IMR-90 (cell line): ENCODE measurements at regions not wholly inside any gene's neighbourhood (a gene's known extent, or its start where the extent isn't known, plus 50 kb on each side); places are given as distances from the start of the nearest gene placed in this dataset.
"Not testable (repeated sequence)": the region's sequence is repeated elsewhere in the genome, so short reads cannot be mapped to it uniquely, and the experiment has no call there.

Source experiments
- ATAC-seq: fragments of 200-7000 bp; cut with Tn5 transposase; 2 replicates; pipeline ENCODE4 v1.9.1; 2020; ENCODE audit warnings: low read depth, mild to moderate bottlenecking, moderate library complexity
- BruUV-seq: library from RNA; stranded (reverse); fragments of 400-500 nt; replicated peaks from 2 replicates; lab custom pipeline; 2021; lab: Mats Ljungman, UMichigan
- CTCF ChIA-PET: fragments of 300-600 bp; formaldehyde crosslinking; extraction: SDS; loops from one replicate; lab custom pipeline; 2021; ENCODE audit warnings: antibody characterized with exemption; lab: Yijun Ruan, JAX
- POLR2A ChIA-PET: fragments of 300-600 bp; sonication (Branson Sonifier 250); formaldehyde crosslinking; loops from one replicate; lab custom pipeline; 2022; ENCODE audit warnings: antibody characterized with exemption; ENCODE audit not compliant: unreplicated experiment; lab: Charles Lee
- DNase-seq: peaks from one replicate; pipeline ENCODE4 v3.0.0; 2013
- H2AFZ ChIP-seq: replicated peaks from 2 replicates; pipeline ENCODE3; 2013; ENCODE audit warnings: low read length, mild to moderate bottlenecking; ENCODE audit not compliant: poor library complexity
- H2AK5ac ChIP-seq: 2 replicates; pipeline ENCODE4 v1.6.1; 2013; ENCODE audit warnings: low read depth, low read length, inconsistent platforms
- H2AK9ac ChIP-seq: replicated peaks from 2 replicates; pipeline ENCODE3; 2013; ENCODE audit warnings: mild to moderate bottlenecking, low read depth, low read length, moderate library complexity; ENCODE audit not compliant: poor library complexity
- H2BK120ac ChIP-seq: 2 replicates; pipeline ENCODE4 v1.6.1; 2013; ENCODE audit warnings: low read depth, low read length, inconsistent platforms
- H2BK15ac ChIP-seq: 3 replicates; pipeline ENCODE4 v1.6.1; 2013; ENCODE audit warnings: low read depth, low read length, inconsistent platforms
- H2BK20ac ChIP-seq: 2 replicates; pipeline ENCODE4 v1.6.1; 2013; ENCODE audit warnings: low read depth, mild to moderate bottlenecking, inconsistent platforms, low read length, moderate library complexity
- H2BK5ac ChIP-seq: 2 replicates; pipeline ENCODE4 v1.6.1; 2013; ENCODE audit warnings: mild to moderate bottlenecking, low read depth, low read length, inconsistent platforms; ENCODE audit not compliant: poor library complexity, severe bottlenecking
- H3K14ac ChIP-seq: replicated peaks from 2 replicates; pipeline ENCODE4 v1.6.1; 2013; ENCODE audit warnings: low read depth, low read length, inconsistent platforms
- H3K18ac ChIP-seq: 2 replicates; pipeline ENCODE4 v1.6.1; 2013; ENCODE audit warnings: low read depth, low read length, control low read depth
- H3K23ac ChIP-seq: 2 replicates; pipeline ENCODE4 v1.6.1; 2013; ENCODE audit warnings: low read depth, low read length, inconsistent platforms
- H3K27ac ChIP-seq: 2 replicates; pipeline ENCODE4 v1.5.1; 2013; ENCODE audit warnings: mild to moderate bottlenecking, control low read depth, low read length; ENCODE audit not compliant: insufficient read depth
- H3K27me3 ChIP-seq: 2 replicates; pipeline ENCODE4 v1.6.1; 2013; ENCODE audit warnings: low read length; ENCODE audit not compliant: control insufficient read depth, insufficient read depth
- H3K36me3 ChIP-seq: 2 replicates; pipeline ENCODE4 v1.6.1; 2013; ENCODE audit warnings: low read length, mixed read lengths; ENCODE audit not compliant: control insufficient read depth, insufficient read depth
- H3K4ac ChIP-seq: 2 replicates; pipeline ENCODE4 v1.6.1; 2013; ENCODE audit warnings: low read depth, low read length, inconsistent platforms
- H3K4me1 ChIP-seq: 2 replicates; pipeline ENCODE4 v1.6.1; 2013; ENCODE audit warnings: low read length, mixed read lengths; ENCODE audit not compliant: control insufficient read depth, insufficient read depth
- H3K4me2 ChIP-seq: 2 replicates; pipeline ENCODE4 v1.6.1; 2013; ENCODE audit warnings: low read depth, mild to moderate bottlenecking, control low read depth, low read length, moderate library complexity
- H3K4me3 ChIP-seq: 2 replicates; pipeline ENCODE4 v1.5.1; 2013; ENCODE audit warnings: low read depth, mild to moderate bottlenecking, control low read depth, low read length, moderate library complexity; ENCODE audit not compliant: insufficient read depth
- H3K56ac ChIP-seq: 2 replicates; pipeline ENCODE4 v1.6.1; 2013; ENCODE audit warnings: low read length, inconsistent platforms; ENCODE audit not compliant: insufficient read depth; ENCODE audit errors: extremely low read depth
- H3K79me1 ChIP-seq, 2 experiments: 2 replicates each; pipeline ENCODE4 v1.6.1; 2013; ENCODE audit warnings: low read length in 2 of 2, inconsistent platforms in 1 of 2, low read depth in 1 of 2
- H3K9ac ChIP-seq: 2 replicates; pipeline ENCODE4 v1.6.1; 2013; ENCODE audit warnings: low read depth, low read length, control low read depth
- H3K9me1 ChIP-seq: 2 replicates; pipeline ENCODE4 v1.6.1; 2013; ENCODE audit warnings: low read length, inconsistent platforms; ENCODE audit not compliant: insufficient read depth
- H3K9me3 ChIP-seq: 2 replicates; pipeline ENCODE4 v1.6.1; 2013; ENCODE audit warnings: low read length; ENCODE audit not compliant: control insufficient read depth, insufficient read depth
- H4K20me1 ChIP-seq: 2 replicates; pipeline ENCODE4 v1.6.1; 2013; ENCODE audit warnings: low read length, inconsistent platforms; ENCODE audit not compliant: insufficient read depth
- H4K5ac ChIP-seq: 2 replicates; pipeline ENCODE4 v1.6.1; 2013; ENCODE audit warnings: mild to moderate bottlenecking, low read depth, low read length, control low read depth
- H4K8ac ChIP-seq, 2 experiments: 2 replicates each; pipeline ENCODE4 v1.6.1; 2013; ENCODE audit warnings: low read depth in 2 of 2, low read length in 2 of 2, control low read depth in 1 of 2, inconsistent platforms in 1 of 2
- H4K91ac ChIP-seq: 2 replicates; pipeline ENCODE4 v1.6.1; 2013; ENCODE audit warnings: low read depth, low read length, inconsistent platforms; ENCODE audit not compliant: insufficient read depth
- WGBS, 2 experiments: methylation state at CpG; one replicate each; pipeline versions ENCODE4 v1.1.5 to v1.1.7; 2013; ENCODE audit warnings: missing lambda C conversion rate in 2 of 2; ENCODE audit not compliant: insufficient read length in 1 of 2; ENCODE audit errors: extremely low coverage in 2 of 2; 5-methylcytosine and 5-hydroxymethylcytosine counted together
- dilution Hi-C: fragments of 300-500 bp; cut with HindIII; formaldehyde crosslinking; loops from one replicate; pipeline ENCODE4 v1.14.3; 2018; ENCODE audit warnings: low sequenced_read_pairs; ENCODE audit not compliant: unreplicated experiment
- in situ Hi-C: fragments of 300-500 bp; cut with MboI; formaldehyde crosslinking; loops from 3 replicates; pipeline ENCODE4 v1.14.3; 2019; ENCODE audit warnings: low sequenced_read_pairs, inconsistent platforms, mixed read lengths
- intact Hi-C: fragments of 100-400 bp; cut with micrococcal nuclease; formaldehyde crosslinking; loops from 2 replicates; pipeline ENCODE4 v1.10.0; 2022

GRCh38 chr6:12549445-12549844 is 167.1 kb upstream of the PHACTR1 start:
- H3K14ac ChIP-seq, H3K9me3 ChIP-seq, H3K9me1 ChIP-seq, H3K56ac ChIP-seq, H2BK15ac ChIP-seq, H3K79me1 ChIP-seq, H3K4ac ChIP-seq, H2AK5ac ChIP-seq, H4K20me1 ChIP-seq, H3K4me1 ChIP-seq, H3K4me3 ChIP-seq, POLR2A ChIA-PET, H3K4me2 ChIP-seq, H2BK5ac ChIP-seq, intact Hi-C loops, in situ Hi-C loops, BruUV-seq, dilution Hi-C loops, H3K23ac ChIP-seq, H2AFZ ChIP-seq, H4K8ac ChIP-seq, H2BK120ac ChIP-seq, H3K27ac ChIP-seq, ATAC-seq, H2BK20ac ChIP-seq, H4K5ac ChIP-seq, H3K36me3 ChIP-seq, H4K91ac ChIP-seq, H3K9ac ChIP-seq, DNase-seq, H3K18ac ChIP-seq, CTCF ChIA-PET, H3K27me3 ChIP-seq, H2AK9ac ChIP-seq: not testable (repeated sequence)
- no CpG with 5 or more reads among the region's 8 CpGs for WGBS, 2 experiments

DNA sequence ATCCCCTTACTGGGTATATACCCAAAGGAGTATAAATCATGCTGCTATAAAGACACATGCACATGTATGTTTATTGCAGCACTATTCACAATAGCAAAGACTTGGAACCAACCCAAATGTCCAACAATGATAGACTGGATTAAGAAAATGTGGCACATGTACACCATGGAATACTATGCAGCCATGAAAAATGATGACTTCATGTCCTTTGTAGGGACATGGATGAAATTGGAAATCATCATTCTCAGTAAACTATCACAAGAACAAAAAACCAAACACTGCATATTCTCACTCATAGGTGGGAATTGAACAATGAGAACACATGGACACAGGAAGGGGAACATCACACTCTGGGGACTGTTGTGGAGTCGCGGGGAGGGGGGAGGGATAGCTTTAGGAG is 161.7 kb upstream of the PHACTR1 start:
- dilution Hi-C loops, H3K4ac ChIP-seq: not testable (repeated sequence)

More for the DNA sequence above, 161.7 kb upstream of the PHACTR1 start:
- CTCF ChIA-PET, H3K79me1 ChIP-seq, H3K9me3 ChIP-seq, H4K91ac ChIP-seq, H4K8ac ChIP-seq, BruUV-seq, H2AK5ac ChIP-seq, in situ Hi-C loops, H3K23ac ChIP-seq, H3K4me2 ChIP-seq, POLR2A ChIA-PET, H2AK9ac ChIP-seq, H2BK15ac ChIP-seq, H2BK5ac ChIP-seq, H3K14ac ChIP-seq, H2AFZ ChIP-seq, H3K27ac ChIP-seq, H3K18ac ChIP-seq, intact Hi-C loops, H4K5ac ChIP-seq, H3K4me1 ChIP-seq, H3K9ac ChIP-seq, ATAC-seq, H2BK120ac ChIP-seq, H3K4me3 ChIP-seq, H3K9me1 ChIP-seq, H3K27me3 ChIP-seq, H4K20me1 ChIP-seq, H3K56ac ChIP-seq, H3K36me3 ChIP-seq, DNase-seq, H2BK20ac ChIP-seq: not testable (repeated sequence)
- WGBS, 2 experiments: no CpG with 5 or more reads among the region's 2 CpGs
